OCI-LY3 (cell line): ENCODE measurements at regions not wholly inside any gene's neighbourhood (a gene's known extent, or its start where the extent isn't known, plus 50 kb on each side); places are given as distances from the start of the nearest gene placed in this dataset.

Experiments
- H2AFZ ChIP-seq: fragments of 200-600, 300-600 bp; shearing (Covaris generic); 2 replicates; pipeline ENCODE4 v1.6.0; 2014; ENCODE audit warnings: antibody characterized with exemption, low read depth, low read length
- H3K27ac ChIP-seq: fragments of 200-600, 300-600 bp; sonication (generic); 2 replicates; pipeline ENCODE4 v1.5.1; 2014; ENCODE audit warnings: mild to moderate bottlenecking, low read length, moderate library complexity, mixed read lengths
- H3K27me3 ChIP-seq: fragments of 200-600, 300-600 bp; sonication (generic); 2 replicates; pipeline ENCODE4 v1.6.1; 2014; ENCODE audit warnings: low read depth, low read length, mixed read lengths
- H3K36me3 ChIP-seq: fragments of 200-600, 300-600 bp; sonication (generic); replicated peaks from 2 replicates; pipeline ENCODE3; 2014; ENCODE audit warnings: low read depth, low read length, mixed read lengths
- H3K4me1 ChIP-seq: fragments of 300-600, 200-600 bp; sonication (generic); 2 replicates; pipeline ENCODE4 v1.6.1; 2014; ENCODE audit warnings: low read length, mixed read lengths
- H3K4me2 ChIP-seq: fragments of 200-600, 300-600 bp; sonication (generic); 2 replicates; pipeline ENCODE4 v1.6.1; 2014; ENCODE audit warnings: low read length, mixed read lengths
- H3K4me3 ChIP-seq: fragments of 300-600, 200-600 bp; sonication (generic); 2 replicates; pipeline ENCODE4 v1.5.1; 2014; ENCODE audit warnings: antibody characterized with exemption, mild to moderate bottlenecking, low read length, moderate library complexity
- H3K79me2 ChIP-seq: fragments of 300-600, 200-600 bp; shearing (Covaris generic); 2 replicates; pipeline ENCODE4 v1.6.1; 2014; ENCODE audit warnings: mild to moderate bottlenecking, low read length, mixed read lengths
- H3K9ac ChIP-seq: fragments of 300-600, 200-600 bp; shearing (Covaris generic); 2 replicates; pipeline ENCODE4 v1.6.0; 2014; ENCODE audit warnings: mild to moderate bottlenecking, low read length, moderate library complexity
- H3K9me3 ChIP-seq: fragments of 200-600, 300-600 bp; shearing (Covaris generic); 2 replicates; pipeline ENCODE4 v1.6.1; 2014; ENCODE audit warnings: low read length, mixed read lengths; ENCODE audit not compliant: insufficient read depth
- H4K20me1 ChIP-seq: fragments of 200-600, 300-600 bp; sonication (generic); 2 replicates; pipeline ENCODE4 v1.6.1; 2016; ENCODE audit warnings: low read length, mixed read lengths; ENCODE audit not compliant: insufficient read depth
- EZH2phosphoT487 ChIP-seq: fragments of 200-600 bp; shearing (Covaris generic); IDR thresholded peaks from 2 replicates; pipeline ENCODE4 v1.6.1; 2018; ENCODE audit warnings: antibody characterized with exemption, mixed run types, low read depth
- TF ChIP-seq, protein P1 (sequence below): fragments of 200-600, 300-600 bp; sonication (generic); IDR thresholded peaks from 2 replicates; pipeline ENCODE4 v1.5.1; 2014; ENCODE audit warnings: antibody characterized with exemption, low read length, low read depth

DNA sequence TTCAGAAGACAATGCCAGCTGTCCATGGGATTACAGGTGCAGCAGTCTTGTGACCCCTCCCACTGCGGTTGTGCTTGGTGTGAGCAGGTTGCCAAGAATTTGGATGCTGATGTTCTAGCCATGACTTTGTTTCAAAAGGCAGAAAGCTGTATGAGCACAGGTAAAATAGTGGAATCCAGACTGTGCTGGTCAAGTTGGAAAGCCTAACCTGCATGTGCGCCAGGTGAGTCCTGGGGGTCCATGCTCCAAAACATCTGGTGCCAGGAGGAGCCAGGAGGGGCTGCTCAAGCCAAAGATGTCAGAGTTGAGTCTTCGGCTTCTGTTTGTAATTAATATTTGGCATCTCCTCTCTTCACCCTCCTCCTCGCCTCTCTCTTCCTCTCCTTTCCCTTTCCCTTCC lies 330.1 kb downstream of the MYCN start:
- peaks cover 4% of the 10 kb centered on the region; the same call in 1 of the 2 replicates for H3K27me3 ChIP-seq
- H3K79me2 ChIP-seq = no peaks in the 10 kb centered on the region
- H2AFZ ChIP-seq = no peak overlapping the region
- no peak overlapping the region for H3K9ac ChIP-seq
- TF ChIP-seq EZH2phosphoT487 = no peak
- TF ChIP-seq, protein P1, sequence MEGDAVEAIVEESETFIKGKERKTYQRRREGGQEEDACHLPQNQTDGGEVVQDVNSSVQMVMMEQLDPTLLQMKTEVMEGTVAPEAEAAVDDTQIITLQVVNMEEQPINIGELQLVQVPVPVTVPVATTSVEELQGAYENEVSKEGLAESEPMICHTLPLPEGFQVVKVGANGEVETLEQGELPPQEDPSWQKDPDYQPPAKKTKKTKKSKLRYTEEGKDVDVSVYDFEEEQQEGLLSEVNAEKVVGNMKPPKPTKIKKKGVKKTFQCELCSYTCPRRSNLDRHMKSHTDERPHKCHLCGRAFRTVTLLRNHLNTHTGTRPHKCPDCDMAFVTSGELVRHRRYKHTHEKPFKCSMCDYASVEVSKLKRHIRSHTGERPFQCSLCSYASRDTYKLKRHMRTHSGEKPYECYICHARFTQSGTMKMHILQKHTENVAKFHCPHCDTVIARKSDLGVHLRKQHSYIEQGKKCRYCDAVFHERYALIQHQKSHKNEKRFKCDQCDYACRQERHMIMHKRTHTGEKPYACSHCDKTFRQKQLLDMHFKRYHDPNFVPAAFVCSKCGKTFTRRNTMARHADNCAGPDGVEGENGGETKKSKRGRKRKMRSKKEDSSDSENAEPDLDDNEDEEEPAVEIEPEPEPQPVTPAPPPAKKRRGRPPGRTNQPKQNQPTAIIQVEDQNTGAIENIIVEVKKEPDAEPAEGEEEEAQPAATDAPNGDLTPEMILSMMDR = no peak
- H3K4me2 ChIP-seq = no peak overlapping the region
- H3K36me3 ChIP-seq = no peaks in the 10 kb centered on the region
- no peaks in the 10 kb centered on the region for H3K9me3 ChIP-seq
- H3K4me1 ChIP-seq = no peaks in the 10 kb centered on the region
- H3K27ac ChIP-seq = no peak overlapping the region
- no peak overlapping the region for H3K4me3 ChIP-seq
- no peaks in the 10 kb centered on the region for H4K20me1 ChIP-seq

DNA sequence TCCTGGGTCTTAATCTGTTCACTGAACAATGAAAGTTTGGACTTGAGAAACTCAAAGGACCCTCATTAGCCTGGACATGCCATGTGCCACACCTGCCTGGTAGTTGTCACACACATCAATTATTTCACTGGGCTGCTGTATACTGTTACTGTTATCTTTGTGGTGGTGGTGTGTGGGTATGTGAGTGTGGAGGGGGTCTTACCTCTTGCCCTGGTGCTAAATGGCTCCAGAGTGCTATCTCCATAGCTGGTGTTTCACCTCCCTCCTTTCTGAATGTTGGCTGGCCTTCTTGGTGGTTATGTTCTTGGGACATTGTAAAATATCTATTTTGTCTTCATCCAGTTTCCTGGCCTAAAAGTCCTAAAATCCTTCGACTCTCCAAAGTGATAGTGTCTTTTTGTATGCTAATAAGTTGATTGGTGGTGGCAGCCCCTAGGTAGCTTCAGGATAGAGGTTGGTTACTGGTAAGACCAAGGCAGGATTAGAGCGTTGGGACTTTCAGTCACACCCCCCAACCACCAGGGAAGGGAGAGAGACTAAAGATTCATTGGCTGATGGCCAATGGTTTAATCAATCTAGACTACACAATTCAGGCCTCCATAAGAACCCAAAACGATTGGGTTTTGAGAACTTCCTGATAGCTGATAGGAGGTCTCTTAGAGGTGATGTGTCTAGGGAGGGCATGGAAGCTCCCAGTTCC lies 328.1 kb downstream of the MYCN start:
- H3K4me3 ChIP-seq = no peak overlapping the region
- no peak overlapping the region for H3K4me2 ChIP-seq
- no peak overlapping the region for H3K27ac ChIP-seq
- TF ChIP-seq, protein P1 = no peak
- TF ChIP-seq EZH2phosphoT487 = no peak
- H3K9ac ChIP-seq = no peak overlapping the region
- H3K4me1 ChIP-seq = no peaks in the 10 kb centered on the region
- H3K79me2 ChIP-seq = no peaks in the 10 kb centered on the region
- no peaks in the 10 kb centered on the region for H3K9me3 ChIP-seq
- no peaks in the 10 kb centered on the region for H3K36me3 ChIP-seq
- H4K20me1 ChIP-seq = no peaks in the 10 kb centered on the region
- H3K27me3 ChIP-seq = peaks cover 5% of the 10 kb centered on the region; the same call in 1 of the 2 replicates
- no peak overlapping the region for H2AFZ ChIP-seq

DNA sequence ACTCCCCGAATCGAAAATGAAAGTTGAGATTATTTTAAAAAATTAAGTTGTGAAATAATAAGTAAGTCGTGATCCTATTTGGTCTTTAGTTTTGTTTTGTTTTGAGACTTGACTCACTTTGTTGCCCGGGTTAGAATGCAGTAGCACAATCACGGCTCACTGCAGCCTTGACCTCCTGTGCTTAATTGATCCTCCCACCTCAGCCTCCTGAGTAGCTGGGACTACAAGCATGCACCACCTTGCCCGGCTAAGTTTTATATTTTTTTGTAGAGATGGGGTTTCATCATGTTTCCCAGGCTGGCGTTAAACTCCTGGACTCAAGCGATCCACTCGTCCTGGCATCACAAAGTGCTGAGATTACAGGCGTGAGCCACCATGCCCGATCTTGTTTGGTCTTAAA lies 326.2 kb downstream of the MYCN start:
- Histone ChIP-seq H3K36me3 (no peaks in the 10 kb centered on the region), H3K4me1 (no peaks in the 10 kb centered on the region), H3K9me3 (no peaks in the 10 kb centered on the region), H3K79me2 (no peaks in the 10 kb centered on the region), H3K27me3 (peaks cover 12% of the 10 kb centered on the region; the same call in 1 of the 2 replicates), H3K4me3 (no peak overlapping the region), H4K20me1 (no peaks in the 10 kb centered on the region), H2AFZ (no peak overlapping the region), H3K4me2 (no peak overlapping the region), H3K9ac (no peak overlapping the region), H3K27ac (no peak overlapping the region)
- TF ChIP-seq, protein P1 = no peak
- no peak for TF ChIP-seq EZH2phosphoT487

DNA sequence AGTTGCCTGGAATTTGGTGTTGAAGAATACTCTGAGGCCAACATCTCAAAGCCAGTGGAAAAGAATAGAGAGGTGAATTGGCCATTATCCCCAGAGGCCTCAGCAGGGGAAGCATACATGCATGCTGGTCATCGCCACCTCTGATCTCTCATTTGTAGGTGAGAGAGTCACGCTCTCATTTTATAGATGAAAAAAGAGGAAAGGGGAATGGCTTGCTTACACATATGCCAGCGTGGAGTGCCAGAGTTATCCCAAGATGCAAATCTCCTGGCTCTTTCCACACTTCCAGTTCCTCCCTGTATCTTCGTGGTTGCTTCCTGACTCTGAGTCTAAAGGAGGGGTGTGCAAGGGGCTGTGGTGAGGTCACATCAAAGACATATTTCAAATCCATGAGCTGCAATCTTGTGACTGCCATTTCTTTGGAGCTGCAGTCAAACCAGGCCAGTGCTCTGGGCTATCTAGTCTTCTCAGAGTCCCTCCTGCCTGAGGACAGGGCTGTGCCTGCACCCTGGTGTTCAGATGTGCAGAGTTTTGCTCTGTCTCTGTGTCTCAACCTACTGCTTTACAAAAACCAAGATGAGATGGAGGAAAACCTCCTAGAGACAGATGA lies 324.7 kb downstream of the MYCN start:
- no peak overlapping the region for H2AFZ ChIP-seq
- no peak overlapping the region for H3K9ac ChIP-seq
- H3K79me2 ChIP-seq = no peaks in the 10 kb centered on the region
- no peak overlapping the region for H3K4me2 ChIP-seq
- no peaks in the 10 kb centered on the region for H3K36me3 ChIP-seq
- no peak overlapping the region for H3K4me3 ChIP-seq
- 0 out of 2 replicates have a peak, but pooled peaks cover 8% of the 10 kb centered on the region for H3K27me3 ChIP-seq
- TF ChIP-seq, protein P1 = no peak
- TF ChIP-seq EZH2phosphoT487 = no peak
- H3K9me3 ChIP-seq = no peaks in the 10 kb centered on the region
- no peaks in the 10 kb centered on the region for H3K4me1 ChIP-seq
- H4K20me1 ChIP-seq = no peaks in the 10 kb centered on the region
- no peak overlapping the region for H3K27ac ChIP-seq
